ENCODE measurements at regions not wholly inside any gene's neighbourhood (a gene's known extent, or its start where the extent isn't known, plus 50 kb on each side); places are given as distances from the start of the nearest gene placed in this dataset.
A peak's percentile ranks its signal among the peaks of the same experiment; 100 is the strongest.

DNA sequence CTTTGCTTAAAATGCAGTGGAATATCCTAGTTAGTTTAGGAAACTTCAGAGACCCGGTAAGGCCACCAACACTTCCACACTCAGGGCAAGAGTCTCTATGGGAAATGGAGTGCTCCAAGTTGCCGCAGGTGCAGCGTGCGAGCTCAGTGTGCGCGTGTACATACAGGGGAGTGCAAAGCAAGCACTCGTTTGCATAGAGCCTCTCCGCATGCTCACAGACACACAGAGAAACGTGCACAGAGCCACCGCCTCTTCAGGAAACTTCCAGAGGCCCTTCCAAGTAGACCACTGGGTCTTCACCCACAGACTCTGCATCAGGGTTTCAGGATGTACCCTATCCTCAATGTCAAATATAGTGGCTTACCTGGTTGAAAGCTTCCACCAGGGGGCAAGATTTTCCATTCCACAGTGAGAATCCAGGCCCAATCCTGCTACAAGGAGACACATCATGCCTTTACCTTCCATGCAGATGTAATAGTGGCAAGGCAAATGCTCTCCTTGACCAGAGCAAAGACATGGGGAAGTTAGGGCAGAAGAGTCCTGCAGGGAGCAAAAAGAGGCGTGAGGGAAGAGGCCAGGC, 513.0 kb upstream of the MYT1L start:
- peak; percentile 56 for DNase-seq

GRCh38 chr2:2842466-2842865, 511.4 kb upstream of the MYT1L start:
- DNase-seq: no peak

- DNase-seq: no peak
These were observed 509.7 kb upstream of the MYT1L start for GRCh38 chr2:2840681-2841300.

GRCh38 chr2:2839782-2840531, 508.9 kb upstream of the MYT1L start:
- no peak for DNase-seq

DNA sequence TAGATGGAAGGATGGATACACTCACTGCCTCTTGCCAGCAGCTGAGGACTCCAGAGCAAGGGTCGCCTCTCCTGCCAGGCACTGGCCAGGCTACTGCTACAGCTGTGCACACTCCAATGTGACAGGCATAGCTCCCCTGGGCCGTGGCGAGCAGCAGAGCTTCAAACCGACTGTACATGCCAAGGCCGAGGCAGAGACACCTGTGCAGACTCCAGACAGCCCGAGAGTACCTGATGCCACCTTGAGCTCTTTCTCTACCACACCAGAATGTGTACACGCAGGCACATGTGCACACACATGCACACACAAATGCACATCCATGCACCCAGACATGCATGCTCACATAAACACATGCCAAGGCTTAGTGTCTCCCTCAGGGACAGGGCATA, 508.3 kb upstream of the MYT1L start:
- DNase-seq: no peak

GRCh38 chr2:2838548-2838845, 507.4 kb upstream of the MYT1L start:
- DNase-seq: no peak

GRCh38 chr2:2837746-2838547, 506.9 kb upstream of the MYT1L start:
- no peak for DNase-seq

- no peak for DNase-seq
These were observed 505.4 kb upstream of the MYT1L start for GRCh38 chr2:2836343-2837070.

GRCh38 chr2:2834516-2835254, 503.6 kb upstream of the MYT1L start:
- no peak for DNase-seq

GRCh38 chr2:2834105-2834504, 503.0 kb upstream of the MYT1L start:
- no peak for DNase-seq

DNA sequence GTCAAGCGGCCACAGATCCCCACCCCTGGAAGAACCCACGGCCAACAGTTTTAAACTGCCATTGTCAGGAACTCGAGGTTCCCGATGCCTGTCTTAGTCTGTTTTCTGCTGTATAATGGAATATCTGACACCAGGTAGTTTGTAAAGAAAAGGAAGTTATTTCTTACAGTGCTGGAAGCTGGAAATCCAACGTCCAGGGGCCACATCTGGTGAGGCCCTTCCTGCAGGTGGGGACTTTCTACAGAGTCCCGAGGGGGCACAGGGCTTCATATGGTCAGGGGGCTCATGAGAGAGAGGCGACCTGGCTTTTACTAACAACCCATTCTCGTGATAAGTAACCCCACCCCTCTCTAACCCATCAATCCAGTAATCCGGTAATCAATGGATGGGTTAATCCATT, 501.6 kb upstream of the MYT1L start:
- DNase-seq: no peak

GRCh38 chr2:2831633-2832032, 500.6 kb upstream of the MYT1L start:
- no peak for DNase-seq

- no peak for DNase-seq
These were observed 499.5 kb upstream of the MYT1L start for GRCh38 chr2:2830576-2830975.

GRCh38 chr2:2828774-2829368, 497.8 kb upstream of the MYT1L start:
- no peak for DNase-seq

GRCh38 chr2:2827761-2828221, 496.7 kb upstream of the MYT1L start:
- DNase-seq: no peak

DNA sequence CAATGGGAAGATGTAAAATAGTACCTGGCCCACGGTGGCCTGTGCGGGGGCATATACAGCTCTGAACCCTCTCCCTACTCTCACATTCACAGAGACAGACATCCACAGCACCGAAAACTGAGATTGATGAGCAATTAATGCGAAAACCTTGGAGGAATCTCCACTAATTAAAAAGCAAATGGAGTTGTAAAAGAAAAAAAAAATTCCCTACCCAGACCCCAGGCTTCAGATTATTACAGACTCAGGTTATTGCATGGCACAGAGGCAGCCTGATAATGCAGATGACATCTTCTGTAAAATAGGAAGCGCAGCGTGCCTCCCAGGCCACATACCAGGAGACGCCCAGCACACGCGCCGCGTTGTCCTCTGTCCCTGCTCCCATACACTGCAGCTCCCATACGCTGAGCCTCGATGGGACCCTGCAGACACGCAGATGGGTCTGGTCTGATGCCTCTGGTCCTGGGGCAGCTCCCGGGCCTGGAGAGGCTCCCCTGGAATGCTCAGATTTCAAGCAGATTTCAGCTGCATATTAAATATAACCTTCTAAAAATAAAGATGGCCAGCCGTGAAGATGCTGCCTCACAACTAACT, 496.1 kb upstream of the MYT1L start:
- DNase-seq: no peak

DNA sequence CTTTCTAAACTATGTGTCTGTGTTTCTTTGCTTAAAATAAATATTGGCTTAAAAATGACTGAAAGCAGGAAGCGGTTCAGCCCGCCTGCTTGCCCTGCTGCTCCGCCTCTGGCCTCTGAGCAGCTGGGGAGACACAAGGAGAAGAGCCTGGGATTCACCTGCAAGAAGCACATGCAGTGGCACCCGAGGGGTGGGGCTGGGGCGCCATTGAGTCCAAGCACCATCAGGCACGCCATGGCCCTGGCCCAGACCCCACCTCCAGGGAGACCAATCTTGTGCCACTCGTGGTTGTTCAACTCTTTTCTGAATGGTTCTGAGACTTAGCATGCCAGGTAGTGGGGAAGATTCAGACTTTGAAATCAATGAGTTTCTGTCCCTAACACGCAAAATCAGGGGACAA, 495.5 kb upstream of the MYT1L start:
- DNase-seq: no peak

GRCh38 chr2:2826209-2826551, 495.1 kb upstream of the MYT1L start:
- DNase-seq: no peak

- no peak for DNase-seq
These were observed 494.6 kb upstream of the MYT1L start for GRCh38 chr2:2825516-2826208.

GRCh38 chr2:2825062-2825461, 494.0 kb upstream of the MYT1L start:
- DNase-seq: no peak

DNA sequence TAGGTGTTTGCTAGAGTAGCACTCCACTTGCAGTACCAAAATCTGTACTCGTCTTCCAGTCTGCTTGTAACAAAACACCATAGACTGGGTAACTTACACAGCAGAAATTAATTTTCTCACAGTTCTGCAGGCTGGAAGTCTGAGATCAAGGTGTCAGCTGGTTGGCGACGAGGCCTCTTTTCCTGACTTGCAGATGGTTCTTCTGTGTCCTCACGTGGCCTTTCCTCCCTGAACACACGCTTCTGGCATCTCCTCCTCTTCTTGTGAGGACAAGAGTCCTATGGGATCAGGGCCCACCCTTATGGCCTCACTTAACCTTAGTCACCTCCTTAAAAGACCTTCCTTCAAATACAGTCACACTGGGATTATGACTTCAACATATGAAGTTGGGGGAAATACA, 493.5 kb upstream of the MYT1L start:
- DNase-seq: no peak
